Small intestine (tissue), 7 donors: ENCODE measurements at regions not wholly inside any gene's neighbourhood (a gene's known extent, or its start where the extent isn't known, plus 50 kb on each side); places are given as distances from the start of the nearest gene placed in this dataset.
"Not testable (repeated sequence)": the region's sequence is repeated elsewhere in the genome, so short reads cannot be mapped to it uniquely, and the experiment has no call there.

Experiments used
- DNase-seq, 2 donors: peaks; one replicate each; pipeline versions ENCODE4 v3.0.0 to v3.0.0-alpha.2; 2013
- FAIRE-seq: peaks from 2 replicates; lab custom pipeline; 2012; peaks lifted over from hg19 to GRCh38; lab: Jason Lieb, UNC
- H3K27ac ChIP-seq, 3 donors: one replicate each; pipeline ENCODE4 v1.5.1; 2013; ENCODE audit warnings: low read length in 2 of 3, mild to moderate bottlenecking in 2 of 3, control low read depth in 1 of 3, inconsistent platforms in 1 of 3, low read depth in 1 of 3, moderate library complexity in 1 of 3
- H3K27me3 ChIP-seq, 3 donors: one replicate each; pipeline ENCODE4 v1.6.1; 2013; ENCODE audit warnings: low read length in 3 of 3, inconsistent platforms in 1 of 3; ENCODE audit not compliant: control insufficient read depth in 3 of 3, insufficient read depth in 3 of 3
- H3K36me3 ChIP-seq, 3 donors: one replicate each; pipeline ENCODE4 v1.6.1; 2013; ENCODE audit warnings: low read length in 3 of 3, inconsistent platforms in 1 of 3, low read depth in 1 of 3, mild to moderate bottlenecking in 1 of 3, moderate library complexity in 1 of 3; ENCODE audit not compliant: control insufficient read depth in 3 of 3, insufficient read depth in 2 of 3
- H3K4me1 ChIP-seq, 3 donors: one replicate each; pipeline ENCODE4 v1.6.1; 2013; ENCODE audit warnings: low read length in 2 of 3, inconsistent platforms in 1 of 3, low read depth in 1 of 3, mild to moderate bottlenecking in 1 of 3, moderate library complexity in 1 of 3; ENCODE audit not compliant: control insufficient read depth in 3 of 3, insufficient read depth in 2 of 3
- H3K4me3 ChIP-seq, 3 donors: one replicate each; pipeline ENCODE4 v1.5.1; 2013; ENCODE audit warnings: low read length in 3 of 3, control low read depth in 1 of 3, inconsistent platforms in 1 of 3, low read depth in 1 of 3, mild to moderate bottlenecking in 1 of 3, moderate library complexity in 1 of 3
- H3K9me3 ChIP-seq, 2 donors: one replicate each; pipeline ENCODE4 v1.6.1; 2013; ENCODE audit warnings: low read depth in 1 of 2, low read length in 1 of 2; ENCODE audit not compliant: control insufficient read depth in 2 of 2, insufficient read depth in 1 of 2
- WGBS, 3 donors: extraction: QIAGEN DNeasy Blood & Tissue Kit; methylation state at CpG; one replicate each; pipeline ENCODE4 v1.1.7; 2013; 5-methylcytosine and 5-hydroxymethylcytosine counted together
- donor health status: healthy with polysubstance abuse.
- donor health status: control.
- donor health status: control.
- donor health status: Bipolar disorder and iron deficiency.
- donor health status: healthy.

DNA sequence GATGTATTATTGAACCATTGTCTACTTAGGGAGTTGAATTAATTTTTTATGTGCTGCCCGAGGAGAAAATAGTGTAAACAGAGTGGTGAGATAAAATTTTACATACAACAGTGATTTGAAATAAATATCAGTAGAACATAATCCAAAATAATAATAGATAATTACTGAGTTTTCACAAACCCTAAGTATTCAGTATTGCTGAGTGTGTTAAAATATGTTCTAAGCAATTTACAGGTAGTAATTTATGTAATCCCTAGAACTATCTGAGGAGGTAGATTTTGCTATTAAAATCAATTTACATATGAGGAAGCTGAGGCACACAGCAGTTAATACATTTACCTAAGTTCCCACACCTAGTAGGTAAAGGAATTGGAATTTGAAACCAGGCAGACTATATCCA, 134.7 kb upstream of the FAT1 start:
- Histone ChIP-seq H3K27me3 (no peaks in the 10 kb centered on the region), H3K36me3 (no peaks in the 10 kb centered on the region), H3K27ac (no peak overlapping the region), H3K9me3 (no peaks in the 10 kb centered on the region), H3K4me3 (no peak overlapping the region), H3K4me1 (peaks cover 0 to 12% (median 2%) of the 10 kb centered on the region in 3 donors)
- 71 to 76% (median 72%) methylated on average over 1 of the region's 1 CpG for WGBS, 3 donors
- FAIRE-seq: no peak
- DNase-seq: no peak

DNA sequence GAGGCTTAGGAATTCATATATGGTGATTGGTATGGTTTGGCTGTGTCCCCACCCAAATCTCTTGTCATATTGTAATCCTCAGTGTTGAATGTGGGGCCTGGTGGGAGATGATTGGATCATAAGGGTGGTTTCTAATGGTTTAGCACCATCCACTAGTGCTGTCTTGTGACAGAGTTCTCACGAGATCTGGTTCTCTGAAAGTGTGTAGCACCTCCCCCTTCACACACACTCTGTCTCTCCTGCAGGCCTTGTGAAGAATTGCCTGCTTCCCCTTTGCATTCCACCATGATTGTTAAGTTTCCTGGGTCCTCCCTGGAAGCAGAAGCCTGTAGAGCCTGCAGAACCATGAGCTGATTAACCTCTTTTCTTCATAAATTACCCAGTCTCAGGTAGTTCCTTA, 135.8 kb upstream of the FAT1 start:
- H3K36me3 ChIP-seq: no peaks in the 10 kb centered on the region
- no peaks in the 10 kb centered on the region for H3K9me3 ChIP-seq
- FAIRE-seq: no peak
- no peak overlapping the region for H3K4me3 ChIP-seq
- H3K4me1 ChIP-seq: peaks cover 0 to 2% (median 2%) of the 10 kb centered on the region in 3 donors
- no peaks in the 10 kb centered on the region for H3K27me3 ChIP-seq
- H3K27ac ChIP-seq: no peak overlapping the region
- no peak for DNase-seq
- WGBS, 3 donors: 73 to 92% (median 80%) methylated on average over 1 of the region's 1 CpG

GRCh38 chr4:186861317-186861716, 137.7 kb upstream of the FAT1 start:
- H3K27me3 ChIP-seq: no peaks in the 10 kb centered on the region
- no peak for FAIRE-seq
- H3K27ac ChIP-seq: no peak overlapping the region

DNA sequence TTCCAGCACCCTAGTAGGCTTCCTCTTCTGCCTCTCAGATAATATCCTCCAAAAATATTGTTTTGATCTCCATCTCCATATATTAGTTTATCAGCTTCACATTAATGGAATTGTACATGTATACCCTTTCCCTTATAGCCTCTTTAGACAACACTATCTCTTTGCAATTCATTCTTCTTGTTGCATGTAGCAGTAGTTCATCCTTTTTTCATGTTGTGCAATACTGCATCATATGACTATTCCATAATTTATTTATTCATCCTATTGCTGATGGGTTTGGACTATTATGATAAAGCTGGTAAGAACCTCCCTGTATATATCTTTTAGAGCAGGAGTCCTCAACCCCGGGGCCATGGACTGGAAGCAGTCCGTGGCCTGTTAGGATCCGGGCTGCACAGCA, 148.2 kb upstream of the FAT1 start:
- DNase-seq (no peak), FAIRE-seq (no peak)
- Histone ChIP-seq H3K4me1 (no peaks in the 10 kb centered on the region), H3K27me3 (no peaks in the 10 kb centered on the region), H3K36me3 (no peaks in the 10 kb centered on the region), H3K9me3 (peaks cover 0 to 5% of the 10 kb centered on the region in 2 donors), H3K27ac (no peak overlapping the region), H3K4me3 (no peak overlapping the region)
- 89 to 95% (median 93%) methylated on average over 3 of the region's 3 CpGs for WGBS, 3 donors

More at GRCh38 chr4:186861317-186861716, 137.7 kb upstream of the FAT1 start:
- H3K9me3 ChIP-seq: no peaks in the 10 kb centered on the region
- H3K4me1 ChIP-seq: peaks cover 0 to 2% (median 0%) of the 10 kb centered on the region in 3 donors
- no peak overlapping the region for H3K4me3 ChIP-seq
- no peak for DNase-seq
- no peaks in the 10 kb centered on the region for H3K36me3 ChIP-seq

DNA sequence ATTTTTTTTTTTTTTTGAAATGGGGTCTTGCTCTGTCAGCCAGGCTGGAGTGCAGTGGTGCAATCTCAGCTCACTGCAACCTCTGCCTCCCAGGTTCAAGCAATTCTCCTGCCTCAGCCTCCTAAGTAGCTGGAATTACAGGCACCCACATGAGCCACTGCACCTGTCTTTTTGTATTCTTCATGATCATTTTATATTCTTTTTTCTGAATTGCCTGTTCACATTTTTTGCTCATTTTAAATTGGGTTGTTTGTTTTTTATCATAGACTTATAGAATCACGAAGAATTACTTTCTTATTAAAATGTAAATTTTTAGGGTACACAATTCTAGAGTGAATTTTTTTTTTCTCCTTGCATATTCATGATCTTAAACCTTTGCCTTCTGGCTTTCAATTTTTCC, 149.4 kb upstream of the FAT1 start:
- FAIRE-seq, H3K4me3 ChIP-seq, H3K4me1 ChIP-seq, DNase-seq, H3K36me3 ChIP-seq, H3K9me3 ChIP-seq, H3K27ac ChIP-seq, H3K27me3 ChIP-seq: not testable (repeated sequence)
- 88 to 92% (median 90%) methylated on average over 1 of the region's 1 CpG for WGBS, 3 donors

GRCh38 chr4:186875476-186875875, 151.8 kb upstream of the FAT1 start:
- Histone ChIP-seq H3K4me1 (no peaks in the 10 kb centered on the region), H3K36me3 (no peaks in the 10 kb centered on the region), H3K27me3 (no peaks in the 10 kb centered on the region), H3K9me3 (peaks cover 0 to 5% of the 10 kb centered on the region in 2 donors), H3K27ac (no peak overlapping the region), H3K4me3 (no peak overlapping the region)
- FAIRE-seq: no peak
- 68 to 77% (median 69%) methylated on average over 1 of the region's 1 CpG for WGBS, 3 donors
- DNase-seq: no peak

- no peak overlapping the region for H3K27ac ChIP-seq
- no peak for DNase-seq
- no peaks in the 10 kb centered on the region for H3K4me1 ChIP-seq
- H3K9me3 ChIP-seq: peaks cover 0 to 5% of the 10 kb centered on the region in 2 donors
- no peaks in the 10 kb centered on the region for H3K27me3 ChIP-seq
- no peak for FAIRE-seq
- H3K4me3 ChIP-seq: no peak overlapping the region
- H3K36me3 ChIP-seq: no peaks in the 10 kb centered on the region
- WGBS, 3 donors: 81 to 89% (median 87%) methylated on average over 6 of the region's 6 CpGs
These were observed 153.4 kb upstream of the FAT1 start for GRCh38 chr4:186876961-186877626.

DNA sequence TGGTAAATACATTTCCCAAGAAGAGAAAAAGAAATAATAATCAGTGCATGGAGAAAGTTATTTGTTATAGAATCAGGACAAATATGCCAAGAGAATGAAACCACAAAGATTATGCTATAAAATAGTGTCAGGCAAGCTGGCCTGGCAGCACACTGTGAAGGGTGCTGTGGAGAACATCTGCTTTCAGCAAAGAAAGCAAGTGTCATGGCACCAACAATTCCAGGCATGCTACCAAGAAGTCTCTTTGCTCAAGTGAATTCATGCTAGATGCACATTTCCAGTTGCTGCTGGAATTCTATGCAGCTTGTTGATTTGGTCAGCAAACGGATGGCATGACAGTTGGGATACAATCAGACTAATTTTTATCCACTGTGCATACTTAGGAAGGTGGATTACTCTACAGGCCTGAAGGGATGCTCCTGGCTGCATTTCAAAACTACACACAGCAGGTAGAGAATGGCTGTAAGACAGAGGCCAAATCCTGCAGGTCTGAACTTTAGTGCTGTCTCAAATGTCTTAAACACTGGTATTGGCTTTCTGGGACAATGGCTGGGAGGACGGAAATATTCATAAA, 154.6 kb upstream of the FAT1 start:
- Histone ChIP-seq H3K4me1 (no peaks in the 10 kb centered on the region), H3K27me3 (no peaks in the 10 kb centered on the region), H3K9me3 (no peaks in the 10 kb centered on the region), H3K27ac (no peak overlapping the region), H3K36me3 (no peaks in the 10 kb centered on the region), H3K4me3 (no peak overlapping the region)
- no peak for DNase-seq
- WGBS, 3 donors: 86 to 96% (median 87%) methylated on average over 2 of the region's 2 CpGs
- FAIRE-seq: no peak
